ENCODE measurements at regions not wholly inside any gene's neighbourhood (a gene's known extent, or its start where the extent isn't known, plus 50 kb on each side); places are given as distances from the start of the nearest gene placed in this dataset.
"Not testable (repeated sequence)": the region's sequence is repeated elsewhere in the genome, so short reads cannot be mapped to it uniquely, and the experiment has no call there.

GRCh38 chr9:108434036-108434435, 421.8 kb downstream of the ACTL7B start:
- peaks cover 0 to 20% (median 10%) of the 10 kb centered on the region in 3 donors for H3K9me3 ChIP-seq
- no peak overlapping the region for H3K27ac ChIP-seq
- H3K27me3 ChIP-seq = no peaks in the 10 kb centered on the region
- TF ChIP-seq POLR2A (IDR thresholded peaks at IDR 0.05) (no peak), CTCF (IDR thresholded peaks at IDR 0.05) (peak in 1 of 6 experiments; percentile 14)
- peaks cover 0 to 8% (median 0%) of the 10 kb centered on the region in 3 donors for H3K4me1 ChIP-seq
- no peak overlapping the region for H3K4me3 ChIP-seq
- no peak for DNase-seq
- intact Hi-C loops (cut with DNase I) = no loop called here
- H3K36me3 ChIP-seq = no peaks in the 10 kb centered on the region
- WGBS, 2 donors = 58 to 67% methylated on average over 2 of the region's 2 CpGs

GRCh38 chr9:108430655-108431054, 425.1 kb downstream of the ACTL7B start:
- peaks cover 0 to 8% (median 0%) of the 10 kb centered on the region in 3 donors for H3K4me1 ChIP-seq
- no peak for DNase-seq
- H3K27me3 ChIP-seq = no peaks in the 10 kb centered on the region
- no peak overlapping the region for H3K4me3 ChIP-seq
- TF ChIP-seq POLR2A (IDR thresholded peaks at IDR 0.05) (no peak), CTCF (IDR thresholded peaks at IDR 0.05) (no peak)
- intact Hi-C loops (cut with DNase I) = no loop called here
- H3K27ac ChIP-seq = no peak overlapping the region
- 89 to 94% methylated on average over 2 of the region's 2 CpGs for WGBS, 2 donors
- no peaks in the 10 kb centered on the region for H3K36me3 ChIP-seq
- peaks cover 0 to 21% (median 10%) of the 10 kb centered on the region in 3 donors for H3K9me3 ChIP-seq

- 88 to 91% methylated on average over 3 of the region's 3 CpGs for WGBS, 2 donors
- Histone ChIP-seq H3K27me3 (no peaks in the 10 kb centered on the region), H3K4me3 (no peak overlapping the region), H3K36me3 (no peaks in the 10 kb centered on the region), H3K27ac (no peak overlapping the region), H3K4me1 (no peaks in the 10 kb centered on the region), H3K9me3 (peaks cover 0 to 21% (median 10%) of the 10 kb centered on the region in 3 donors)
- intact Hi-C loops (cut with DNase I) = no loop called here
- DNase-seq = no peak
- TF ChIP-seq CTCF (IDR thresholded peaks at IDR 0.05) (no peak), POLR2A (IDR thresholded peaks at IDR 0.05) (no peak)
These were observed 428.0 kb downstream of the ACTL7B start for GRCh38 chr9:108427751-108428150.

GRCh38 chr9:108426421-108426940, 429.3 kb downstream of the ACTL7B start:
- H3K36me3 ChIP-seq; H3K27me3 ChIP-seq; H3K4me1 ChIP-seq; intact Hi-C loops (cut with DNase I); DNase-seq; H3K4me3 ChIP-seq; H3K27ac ChIP-seq: not testable (repeated sequence)
- H3K9me3 ChIP-seq = peaks cover 0 to 18% (median 10%) of the 10 kb centered on the region in 3 donors
- 67 to 69% methylated on average over 3 of the region's 3 CpGs for WGBS, 2 donors

GRCh38 chr9:108423433-108423832, 432.4 kb downstream of the ACTL7B start:
- no peak for TF ChIP-seq POLR2A (IDR thresholded peaks at IDR 0.05)
- TF ChIP-seq CTCF (IDR thresholded peaks at IDR 0.05) = no peak
- H3K36me3 ChIP-seq = no peaks in the 10 kb centered on the region
- H3K9me3 ChIP-seq = no peaks in the 10 kb centered on the region
- WGBS, 2 donors = 88 to 91% methylated on average over 9 of the region's 9 CpGs
- no peaks in the 10 kb centered on the region for H3K27me3 ChIP-seq
- intact Hi-C loops (cut with DNase I) = no loop called here
- no peak overlapping the region for H3K4me3 ChIP-seq
- H3K27ac ChIP-seq = no peak overlapping the region
- no peaks in the 10 kb centered on the region for H3K4me1 ChIP-seq
- no peak for DNase-seq

GRCh38 chr9:108419379-108419778, 436.4 kb downstream of the ACTL7B start:
- Histone ChIP-seq H3K27me3 (no peaks in the 10 kb centered on the region), H3K36me3 (no peaks in the 10 kb centered on the region), H3K4me1 (peaks cover 0 to 19% (median 4%) of the 10 kb centered on the region in 3 donors), H3K27ac (no peak overlapping the region), H3K4me3 (no peak overlapping the region), H3K9me3 (no peaks in the 10 kb centered on the region)
- DNase-seq = no peak
- TF ChIP-seq CTCF (IDR thresholded peaks at IDR 0.05) (no peak), POLR2A (IDR thresholded peaks at IDR 0.05) (no peak)
- intact Hi-C loops (cut with DNase I) = no loop called here
